ENCODE measurements at regions not wholly inside any gene's neighbourhood (a gene's known extent, or its start where the extent isn't known, plus 50 kb on each side); places are given as distances from the start of the nearest gene placed in this dataset.
"Not testable (repeated sequence)": the region's sequence is repeated elsewhere in the genome, so short reads cannot be mapped to it uniquely, and the experiment has no call there.

GRCh38 chr12:33111850-33112249, 215.3 kb upstream of the PKP2 start:
- Histone ChIP-seq H3K36me3 (ENCODE audit: insufficient read depth, low read length) (no peaks in the 10 kb centered on the region), H3K4me2 (ENCODE audit: low read length) (no peak overlapping the region), H3K9me2 (ENCODE audit: insufficient read depth, low read length) (no peaks in the 10 kb centered on the region), H4K20me1 (ENCODE audit: insufficient read depth, low read length) (no peaks in the 10 kb centered on the region), H3K4me3 (ENCODE audit: low read depth, low read length, poor library complexity, severe bottlenecking) (no peak overlapping the region), H3K27ac (ENCODE audit: low read depth, low read length, poor library complexity, severe bottlenecking) (no peak overlapping the region), H2AFZ (ENCODE audit: low read length) (no peak overlapping the region), H3K9me3 (ENCODE audit: low read length) (no peaks in the 10 kb centered on the region), H3K4me1 (ENCODE audit: insufficient read depth, low read length, poor library complexity, severe bottlenecking) (no peaks in the 10 kb centered on the region), H3K79me2 (ENCODE audit: insufficient read depth, low read depth, low read length) (no peaks in the 10 kb centered on the region)
- intact Hi-C loops (cut with micrococcal nuclease; ENCODE audit: unreplicated experiment), result no loop called here
- BruUV-seq (replicated peaks), result no TSS peak
- no peak for DNase-seq (ENCODE audit: low spot score)
- ChIA-PET CTCF (ENCODE audit: unreplicated experiment) (no interaction called here), POLR2A (no interaction called here)
- TF ChIP-seq CTCF (conservative IDR thresholded peaks at IDR 0.05; ENCODE audit: low read length) (no peak), EZH2phosphoT487 (IDR thresholded peaks at IDR 0.05; ENCODE audit: borderline replicate concordance, low read depth, low read length) (no peak)

GRCh38 chr12:33107827-33108226, 211.2 kb upstream of the PKP2 start:
- H3K4me3 ChIP-seq (ENCODE audit: low read depth, low read length, poor library complexity, severe bottlenecking); H2AFZ ChIP-seq (ENCODE audit: low read length); DNase-seq (ENCODE audit: low spot score); H4K20me1 ChIP-seq (ENCODE audit: insufficient read depth, low read length); POLR2A ChIA-PET; H3K4me2 ChIP-seq (ENCODE audit: low read length); CTCF ChIA-PET (ENCODE audit: unreplicated experiment); H3K27ac ChIP-seq (ENCODE audit: low read depth, low read length, poor library complexity, severe bottlenecking); H3K79me2 ChIP-seq (ENCODE audit: insufficient read depth, low read depth, low read length); BruUV-seq (replicated peaks); H3K9me3 ChIP-seq (ENCODE audit: low read length); intact Hi-C loops (cut with micrococcal nuclease; ENCODE audit: unreplicated experiment); H3K36me3 ChIP-seq (ENCODE audit: insufficient read depth, low read length); H3K9me2 ChIP-seq (ENCODE audit: insufficient read depth, low read length); H3K4me1 ChIP-seq (ENCODE audit: insufficient read depth, low read length, poor library complexity, severe bottlenecking): not testable (repeated sequence)

GRCh38 chr12:33093534-33093933, 197.0 kb upstream of the PKP2 start:
- TF ChIP-seq CTCF (conservative IDR thresholded peaks at IDR 0.05; ENCODE audit: low read length) (no peak), EZH2phosphoT487 (IDR thresholded peaks at IDR 0.05; ENCODE audit: borderline replicate concordance, low read depth, low read length) (no peak)
- Histone ChIP-seq H3K4me3 (ENCODE audit: low read depth, low read length, poor library complexity, severe bottlenecking) (no peak overlapping the region), H3K36me3 (ENCODE audit: insufficient read depth, low read length) (no peaks in the 10 kb centered on the region), H4K20me1 (ENCODE audit: insufficient read depth, low read length) (no peaks in the 10 kb centered on the region), H3K9me2 (ENCODE audit: insufficient read depth, low read length) (no peaks in the 10 kb centered on the region), H2AFZ (ENCODE audit: low read length) (no peak overlapping the region), H3K79me2 (ENCODE audit: insufficient read depth, low read depth, low read length) (no peaks in the 10 kb centered on the region), H3K27ac (ENCODE audit: low read depth, low read length, poor library complexity, severe bottlenecking) (no peak overlapping the region), H3K4me2 (ENCODE audit: low read length) (no peak overlapping the region), H3K9me3 (ENCODE audit: low read length) (no peaks in the 10 kb centered on the region), H3K4me1 (ENCODE audit: insufficient read depth, low read length, poor library complexity, severe bottlenecking) (no peaks in the 10 kb centered on the region)
- POLR2A ChIA-PET, result interaction anchor here (1.2 kb wide), 1 partner anchor 13 kb away, joined by 5 read pairs; no protein-coding TSS in a partner anchor
- DNase-seq (ENCODE audit: low spot score), result no peak
- BruUV-seq (replicated peaks), result no TSS peak
- CTCF ChIA-PET (ENCODE audit: unreplicated experiment), result no interaction called here
- intact Hi-C loops (cut with micrococcal nuclease; ENCODE audit: unreplicated experiment), result no loop called here

GRCh38 chr12:33087876-33088275, 191.3 kb upstream of the PKP2 start:
- H3K9me2 ChIP-seq (ENCODE audit: insufficient read depth, low read length); CTCF ChIA-PET (ENCODE audit: unreplicated experiment); DNase-seq (ENCODE audit: low spot score); H3K9me3 ChIP-seq (ENCODE audit: low read length); BruUV-seq (replicated peaks); H4K20me1 ChIP-seq (ENCODE audit: insufficient read depth, low read length); H3K36me3 ChIP-seq (ENCODE audit: insufficient read depth, low read length); H3K79me2 ChIP-seq (ENCODE audit: insufficient read depth, low read depth, low read length); H2AFZ ChIP-seq (ENCODE audit: low read length); H3K27ac ChIP-seq (ENCODE audit: low read depth, low read length, poor library complexity, severe bottlenecking); intact Hi-C loops (cut with micrococcal nuclease; ENCODE audit: unreplicated experiment); H3K4me2 ChIP-seq (ENCODE audit: low read length); POLR2A ChIA-PET; H3K4me3 ChIP-seq (ENCODE audit: low read depth, low read length, poor library complexity, severe bottlenecking); H3K4me1 ChIP-seq (ENCODE audit: insufficient read depth, low read length, poor library complexity, severe bottlenecking): not testable (repeated sequence)

GRCh38 chr12:33076401-33076800, 179.8 kb upstream of the PKP2 start:
- H3K9me3 ChIP-seq (ENCODE audit: low read length); H3K36me3 ChIP-seq (ENCODE audit: insufficient read depth, low read length); H3K4me2 ChIP-seq (ENCODE audit: low read length); H3K4me3 ChIP-seq (ENCODE audit: low read depth, low read length, poor library complexity, severe bottlenecking); intact Hi-C loops (cut with micrococcal nuclease; ENCODE audit: unreplicated experiment); CTCF ChIA-PET (ENCODE audit: unreplicated experiment); H3K9me2 ChIP-seq (ENCODE audit: insufficient read depth, low read length); H3K4me1 ChIP-seq (ENCODE audit: insufficient read depth, low read length, poor library complexity, severe bottlenecking); BruUV-seq (replicated peaks); H3K79me2 ChIP-seq (ENCODE audit: insufficient read depth, low read depth, low read length); H2AFZ ChIP-seq (ENCODE audit: low read length); H4K20me1 ChIP-seq (ENCODE audit: insufficient read depth, low read length); POLR2A ChIA-PET; H3K27ac ChIP-seq (ENCODE audit: low read depth, low read length, poor library complexity, severe bottlenecking); DNase-seq (ENCODE audit: low spot score): not testable (repeated sequence)
